Transverse colon (tissue), 4 donors: ENCODE measurements at regions not wholly inside any gene's neighbourhood (a gene's known extent, or its start where the extent isn't known, plus 50 kb on each side); places are given as distances from the start of the nearest gene placed in this dataset.

ENCODE experiments used
- DNase-seq: peaks from one replicate; pipeline ENCODE4 v3.0.0-alpha.2; 2019
- H3K27ac ChIP-seq, 4 donors: fragments of 200-600 bp; sonication (generic); 2 replicates each; pipeline ENCODE4 v1.5.1; 2016 to 2018; ENCODE audit warnings: inconsistent platforms in 4 of 4
- H3K27me3 ChIP-seq: fragments of 200-600 bp; sonication (generic); 2 replicates; pipeline ENCODE4 v1.5.1; 2017; ENCODE audit warnings: inconsistent platforms
- H3K36me3 ChIP-seq, 4 donors: fragments of 200-600 bp; sonication (generic); 2 replicates each; pipeline ENCODE4 v1.5.1; 2017 to 2019; ENCODE audit warnings: inconsistent platforms in 4 of 4
- H3K4me1 ChIP-seq, 4 donors: fragments of 200-600 bp; sonication (generic); 2 replicates each; pipeline ENCODE4 v1.5.1; 2017 to 2020; ENCODE audit warnings: inconsistent platforms in 4 of 4
- H3K4me3 ChIP-seq, 4 donors: fragments of 200-600 bp; sonication (generic); 1 replicate in 1 of 4; 2 replicates in 3 of 4; pipeline versions ENCODE4 v1.5.1 to v1.6.1; 2017 to 2019; ENCODE audit warnings: inconsistent platforms in 4 of 4
- H3K9me3 ChIP-seq, 2 donors: fragments of 200-600 bp; sonication (generic); 2 replicates each; pipeline ENCODE4 v1.5.1; 2017 to 2019; ENCODE audit warnings: inconsistent platforms in 2 of 2
- CTCF ChIP-seq, 5 experiments: fragments of 200-600 bp in 3 of 5; fragments of 450-650 bp in 2 of 5; sonication (generic) in 3 of 5; IDR thresholded peaks; 1 replicate in 2 of 5; 2 replicates in 3 of 5; pipeline ENCODE4 v1.5.1; 2016 to 2017; ENCODE audit warnings: antibody characterized with exemption in 5 of 5, inconsistent platforms in 3 of 5, mild to moderate bottlenecking in 2 of 5, moderate library complexity in 1 of 5
- EP300 ChIP-seq: sonication (generic); formaldehyde crosslinking; IDR thresholded peaks from one replicate; pipeline ENCODE4 v1.6.1; 2017; ENCODE audit warnings: antibody characterized with exemption, low read depth
- POLR2A ChIP-seq: fragments of 450-650 bp; IDR thresholded peaks from one replicate; pipeline ENCODE4 v1.6.1; 2016; ENCODE audit warnings: antibody characterized with exemption, mild to moderate bottlenecking, moderate library complexity
- POLR2AphosphoS5 ChIP-seq, 3 donors: sonication (generic); formaldehyde crosslinking; IDR thresholded peaks; one replicate each; pipeline ENCODE4 v1.6.1; 2016; ENCODE audit warnings: antibody characterized with exemption in 3 of 3
- WGBS, 2 donors: methylation state at CpG; one replicate each; pipeline ENCODE4 v1.1.5; 2018; ENCODE audit warnings: low coverage in 1 of 2; 5-methylcytosine and 5-hydroxymethylcytosine counted together
- in situ Hi-C, 4 donors: fragments of 200-750 bp; cut with MboI; loops; one replicate each; pipeline versions ENCODE4 v1.15.0 to v1.15.1; 2017; ENCODE audit warnings: low sequenced_read_pairs in 3 of 4, low pct_ligation_motif_present in 1 of 4, low pct_unique_long_range_greater_than_20kb in 1 of 4
- intact Hi-C: fragments of 100-400 bp; cut with DNase I; formaldehyde crosslinking; loops from one replicate; pipeline ENCODE4 v1.15.1; 2023; ENCODE audit warnings: low total_unique reads

- no peaks in the 10 kb centered on the region for H3K4me1 ChIP-seq
- H3K27ac ChIP-seq: no peak overlapping the region
- TF ChIP-seq EP300 (no peak), POLR2AphosphoS5 (IDR thresholded peaks at IDR 0.05) (no peak), CTCF (IDR thresholded peaks at IDR 0.05) (no peak), POLR2A (no peak)
- H3K4me3 ChIP-seq: no peak overlapping the region
- intact Hi-C loops: loop anchor here (5.0 kb wide), 1 partner anchor 799 kb away; no protein-coding TSS in a partner anchor
- 95 to 100% methylated on average over 2 of the region's 2 CpGs for whole genome bisulfite sequencing, 2 donors
- no peaks in the 10 kb centered on the region for H3K9me3 ChIP-seq
- in situ Hi-C loops: no loop called here
- peaks cover 3% of the 10 kb centered on the region for H3K27me3 ChIP-seq
- H3K36me3 ChIP-seq: no peaks in the 10 kb centered on the region
- DNase-seq: no peak
Observed at GRCh38 chr2:200732866-200733265, 78.8 kb upstream of the BZW1 start.

GRCh38 chr2:200733713-200734198 is 78.0 kb upstream of the BZW1 start:
- Histone ChIP-seq H3K27me3 (peaks cover 3% of the 10 kb centered on the region), H3K4me1 (no peaks in the 10 kb centered on the region), H3K4me3 (no peak overlapping the region), H3K36me3 (no peaks in the 10 kb centered on the region), H3K9me3 (no peaks in the 10 kb centered on the region), H3K27ac (no peak overlapping the region)
- intact Hi-C loops: loop anchor here (5.0 kb wide), 1 partner anchor 799 kb away; no protein-coding TSS in a partner anchor
- in situ Hi-C loops: no loop called here
- TF ChIP-seq POLR2AphosphoS5 (IDR thresholded peaks at IDR 0.05) (no peak), EP300 (no peak), POLR2A (no peak), CTCF (IDR thresholded peaks at IDR 0.05) (no peak)
- 83 to 85% methylated on average over 3 of the region's 3 CpGs for whole genome bisulfite sequencing, 2 donors
- no peak for DNase-seq

- intact Hi-C loops: no loop called here
- Histone ChIP-seq H3K27me3 (peaks cover 3% of the 10 kb centered on the region), H3K9me3 (no peaks in the 10 kb centered on the region), H3K4me3 (no peak overlapping the region), H3K4me1 (no peaks in the 10 kb centered on the region), H3K27ac (no peak overlapping the region), H3K36me3 (no peaks in the 10 kb centered on the region)
- WGBS, 2 donors: 70 to 84% methylated on average over 3 of the region's 3 CpGs
- TF ChIP-seq POLR2A (no peak), POLR2AphosphoS5 (IDR thresholded peaks at IDR 0.05) (no peak), CTCF (IDR thresholded peaks at IDR 0.05) (no peak), EP300 (no peak)
- in situ Hi-C loops: no loop called here
- DNase-seq: no peak
Observed at GRCh38 chr2:200735061-200735460, 76.6 kb upstream of the BZW1 start.

- no peak overlapping the region for H3K27ac ChIP-seq
- intact Hi-C loops: no loop called here
- H3K9me3 ChIP-seq: no peaks in the 10 kb centered on the region
- DNase-seq: no peak
- peaks cover 3% of the 10 kb centered on the region for H3K27me3 ChIP-seq
- no peaks in the 10 kb centered on the region for H3K36me3 ChIP-seq
- peaks cover 6 to 13% (median 9%) of the 10 kb centered on the region in 4 donors for H3K4me1 ChIP-seq
- in situ Hi-C loops: no loop called here
- WGBS, 2 donors: 51 to 53% methylated on average over 4 to 6 of the region's 6 CpGs
- TF ChIP-seq POLR2AphosphoS5 (IDR thresholded peaks at IDR 0.05): no peak
- TF ChIP-seq POLR2A: no peak
- TF ChIP-seq EP300: no peak
- TF ChIP-seq CTCF (IDR thresholded peaks at IDR 0.05): no peak
- no peak overlapping the region for H3K4me3 ChIP-seq
Observed at GRCh38 chr2:200736646-200737274, 75.0 kb upstream of the BZW1 start.
